Mesendoderm (in vitro differentiated cells): ENCODE measurements at regions not wholly inside any gene's neighbourhood (a gene's known extent, or its start where the extent isn't known, plus 50 kb on each side); places are given as distances from the start of the nearest gene placed in this dataset.

Experiments used
- DNase-seq: peaks from one replicate; pipeline ENCODE4 v3.0.0; 2013
- H2AK5ac ChIP-seq: 2 replicates; pipeline ENCODE4 v1.6.1; 2013; ENCODE audit warnings: low read length, inconsistent platforms
- H2BK120ac ChIP-seq: 2 replicates; pipeline ENCODE4 v1.6.1; 2013; ENCODE audit warnings: low read depth, mild to moderate bottlenecking, low read length, moderate library complexity, mixed read lengths
- H2BK15ac ChIP-seq: replicated peaks from 2 replicates; pipeline ENCODE4 v1.6.1; 2013; ENCODE audit warnings: low read depth, mild to moderate bottlenecking, moderate library complexity
- H2BK5ac ChIP-seq: 2 replicates; pipeline ENCODE4 v1.6.1; 2013; ENCODE audit warnings: low read length, inconsistent platforms
- H3K18ac ChIP-seq: 2 replicates; pipeline ENCODE4 v1.6.1; 2013; ENCODE audit warnings: mild to moderate bottlenecking, low read length, mixed read lengths
- H3K23ac ChIP-seq: one replicate; pipeline ENCODE4 v1.6.1; 2013; ENCODE audit warnings: low read length
- H3K27ac ChIP-seq: 2 replicates; pipeline ENCODE4 v1.5.1; 2013; ENCODE audit warnings: low read depth, mild to moderate bottlenecking, inconsistent platforms, low read length, moderate library complexity
- H3K27me3 ChIP-seq: 2 replicates; pipeline ENCODE4 v1.6.1; 2013; ENCODE audit warnings: low read length, control low read depth, mild to moderate bottlenecking, inconsistent platforms; ENCODE audit not compliant: insufficient read depth, poor library complexity
- H3K36me3 ChIP-seq: 2 replicates; pipeline ENCODE4 v1.6.1; 2013; ENCODE audit warnings: low read length, inconsistent platforms; ENCODE audit not compliant: control insufficient read depth, insufficient read depth
- H3K4ac ChIP-seq: one replicate; pipeline ENCODE4 v1.6.1; 2013; ENCODE audit warnings: low read depth, mild to moderate bottlenecking, low read length, moderate library complexity
- H3K4me1 ChIP-seq: 2 replicates; pipeline ENCODE4 v1.6.1; 2013; ENCODE audit warnings: low read depth, low read length, inconsistent platforms; ENCODE audit not compliant: control insufficient read depth
- H3K4me2 ChIP-seq: 2 replicates; pipeline ENCODE4 v1.6.1; 2013; ENCODE audit warnings: low read length
- H3K4me3 ChIP-seq: 2 replicates; pipeline ENCODE4 v1.5.1; 2013; ENCODE audit warnings: mild to moderate bottlenecking, low read length
- H3K56ac ChIP-seq: one replicate; pipeline ENCODE4 v1.6.1; 2013; ENCODE audit warnings: low read length
- H3K79me1 ChIP-seq: 2 replicates; pipeline ENCODE4 v1.6.1; 2013; ENCODE audit warnings: low read length, inconsistent platforms
- H3K79me2 ChIP-seq: 2 replicates; pipeline ENCODE4 v1.6.1; 2013; ENCODE audit warnings: mild to moderate bottlenecking, low read length; ENCODE audit not compliant: control insufficient read depth, insufficient read depth
- H3K9ac ChIP-seq: 2 replicates; pipeline ENCODE4 v1.6.1; 2013; ENCODE audit warnings: low read length, inconsistent platforms
- H4K5ac ChIP-seq: one replicate; pipeline ENCODE4 v1.6.1; 2013; ENCODE audit warnings: low read length
- H4K8ac ChIP-seq: one replicate; pipeline ENCODE4 v1.6.1; 2013; ENCODE audit warnings: low read depth, mild to moderate bottlenecking, control low read depth, low read length, moderate library complexity
- WGBS: extraction: QIAGEN DNeasy Blood & Tissue Kit; methylation state at CpG from one replicate; pipeline ENCODE4 v1.1.7; 2013; ENCODE audit warnings: low lambda C conversion rate, missing lambda C conversion rate; ENCODE audit not compliant: insufficient coverage; ENCODE audit errors: extremely low coverage; 5-methylcytosine and 5-hydroxymethylcytosine counted together

DNA sequence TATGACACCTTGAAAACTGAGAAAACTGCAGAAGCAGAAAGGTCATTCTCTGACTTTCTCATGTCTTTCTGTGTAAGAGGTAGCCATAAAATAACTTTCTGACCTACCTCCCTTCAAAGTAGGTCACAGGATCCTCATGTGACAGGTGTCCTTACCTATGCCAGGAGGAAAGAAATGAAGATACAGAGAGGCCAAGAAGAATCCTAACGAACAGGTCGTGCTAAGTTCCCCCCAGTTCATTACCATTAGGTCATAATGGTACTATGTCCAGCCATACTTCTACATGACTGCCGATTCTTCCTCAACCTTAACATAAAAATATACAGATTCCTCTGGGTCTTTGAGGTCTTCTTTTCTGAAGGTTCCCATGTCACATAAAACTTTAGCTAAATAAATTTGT lies 118.6 kb downstream of the FOXB1 start:
- H2AK5ac ChIP-seq, result no peak overlapping the region
- H3K4ac ChIP-seq, result no peak overlapping the region
- peaks cover 9% of the 10 kb centered on the region for H3K4me1 ChIP-seq
- no peak overlapping the region for H3K18ac ChIP-seq
- no peak overlapping the region for H3K4me3 ChIP-seq
- H4K8ac ChIP-seq, result no peak overlapping the region
- H3K79me1 ChIP-seq, result no peaks in the 10 kb centered on the region
- no CpG with 5 or more reads among the region's 3 CpGs for WGBS
- no peak overlapping the region for H2BK5ac ChIP-seq
- H3K27ac ChIP-seq, result no peak overlapping the region
- no peak for DNase-seq
- H3K23ac ChIP-seq, result no peak overlapping the region
- H4K5ac ChIP-seq, result no peak overlapping the region
- no peak overlapping the region for H3K56ac ChIP-seq
- no peak overlapping the region for H3K4me2 ChIP-seq
- no peaks in the 10 kb centered on the region for H3K36me3 ChIP-seq
- H2BK15ac ChIP-seq, result no peak overlapping the region
- no peaks in the 10 kb centered on the region for H3K27me3 ChIP-seq
- H3K9ac ChIP-seq, result no peak overlapping the region
- no peaks in the 10 kb centered on the region for H3K79me2 ChIP-seq
- H2BK120ac ChIP-seq, result no peak overlapping the region

DNA sequence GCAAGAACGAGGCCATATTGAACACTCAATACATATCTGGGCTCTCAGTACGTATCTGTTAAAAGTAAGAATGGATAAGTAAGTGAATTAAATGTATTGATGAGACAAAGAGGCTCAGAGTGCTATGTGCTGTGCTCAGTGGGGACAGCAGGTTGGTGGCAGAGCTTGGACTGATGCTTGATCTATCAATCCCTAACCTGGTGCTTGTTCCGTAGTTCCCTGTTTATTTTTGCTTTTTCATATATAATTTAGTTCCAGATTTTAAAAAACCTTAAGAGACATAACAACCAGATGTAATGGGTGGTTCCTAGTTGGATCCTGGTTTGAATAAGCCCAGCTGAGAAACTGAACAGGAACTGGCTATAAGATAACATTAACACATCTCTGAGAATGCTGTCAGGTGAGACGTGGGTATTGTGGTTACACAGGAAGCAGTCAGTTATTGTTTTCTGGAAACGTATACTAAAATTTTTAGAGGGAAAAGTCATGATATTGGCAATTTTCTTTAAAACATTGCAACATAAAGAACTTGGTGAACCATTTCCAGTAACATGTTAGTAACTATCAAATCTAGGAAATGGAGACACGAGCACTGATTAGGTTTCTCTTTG lies 120.5 kb downstream of the FOXB1 start:
- Histone ChIP-seq H2AK5ac (no peak overlapping the region), H2BK5ac (no peak overlapping the region), H3K4me1 (peaks cover 14% of the 10 kb centered on the region), H3K79me1 (no peaks in the 10 kb centered on the region), H3K4ac (no peak overlapping the region), H3K56ac (no peak overlapping the region), H3K36me3 (no peaks in the 10 kb centered on the region), H2BK120ac (no peak overlapping the region), H3K23ac (no peak overlapping the region), H2BK15ac (no peak overlapping the region), H4K8ac (no peak overlapping the region), H3K79me2 (no peaks in the 10 kb centered on the region), H3K27me3 (no peaks in the 10 kb centered on the region), H3K9ac (no peak overlapping the region), H3K18ac (no peak overlapping the region), H3K27ac (no peak overlapping the region), H3K4me3 (no peak overlapping the region), H3K4me2 (no peak overlapping the region), H4K5ac (no peak overlapping the region)
- no peak for DNase-seq
- WGBS, result no CpG with 5 or more reads among the region's 6 CpGs

DNA sequence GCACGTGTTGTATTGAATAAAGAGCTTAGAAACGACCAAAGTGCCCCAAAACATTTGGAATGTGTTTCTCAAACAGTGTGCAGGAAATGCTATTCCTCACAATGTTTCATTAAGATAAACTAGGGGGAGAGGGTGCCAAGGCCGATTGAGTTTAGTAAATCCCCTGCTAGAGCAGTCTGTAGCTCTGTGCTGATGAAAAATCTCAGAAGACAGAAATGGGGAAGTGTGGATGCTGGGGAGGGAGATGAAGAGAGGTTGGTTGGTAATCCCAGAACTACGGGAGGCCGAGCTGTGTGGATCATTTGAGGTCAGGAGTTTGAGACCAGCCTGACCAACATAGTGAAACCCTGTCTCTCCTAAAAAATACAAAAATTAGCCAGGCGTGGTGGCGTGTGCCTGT lies 121.2 kb downstream of the FOXB1 start:
- WGBS, result no CpG with 5 or more reads among the region's 7 CpGs
- Histone ChIP-seq H4K8ac (no peak overlapping the region), H3K79me1 (no peaks in the 10 kb centered on the region), H4K5ac (no peak overlapping the region), H3K4ac (no peak overlapping the region), H3K23ac (no peak overlapping the region), H3K4me2 (no peak overlapping the region), H3K18ac (no peak overlapping the region), H3K4me3 (no peak overlapping the region), H3K27ac (no peak overlapping the region), H3K9ac (no peak overlapping the region), H3K56ac (no peak overlapping the region), H2BK15ac (no peak overlapping the region), H3K79me2 (no peaks in the 10 kb centered on the region), H3K27me3 (no peaks in the 10 kb centered on the region), H2AK5ac (no peak overlapping the region), H2BK120ac (no peak overlapping the region), H2BK5ac (no peak overlapping the region), H3K4me1 (peaks cover 10% of the 10 kb centered on the region), H3K36me3 (no peaks in the 10 kb centered on the region)
- no peak for DNase-seq

DNA sequence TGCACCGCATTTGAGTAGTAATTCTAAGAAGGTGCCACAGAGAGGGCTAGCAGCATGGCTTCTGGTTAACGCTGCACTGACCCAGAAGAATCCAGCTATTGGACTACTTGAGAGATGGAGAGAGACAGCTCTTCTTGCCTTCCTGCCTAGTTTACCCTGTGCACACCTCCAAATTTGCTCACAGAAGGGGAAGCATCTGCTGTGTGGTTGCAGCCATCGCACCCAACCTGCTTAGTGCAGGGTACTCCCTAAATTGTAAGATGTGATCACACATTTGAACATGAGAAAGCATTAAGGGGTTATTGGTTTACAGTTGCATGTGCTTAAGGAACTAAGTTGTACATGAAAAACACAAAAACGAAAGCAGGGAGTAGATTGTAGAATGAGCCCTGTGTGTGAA lies 122.1 kb downstream of the FOXB1 start:
- Histone ChIP-seq H2BK5ac (no peak overlapping the region), H3K79me1 (no peaks in the 10 kb centered on the region), H3K9ac (no peak overlapping the region), H3K18ac (no peak overlapping the region), H3K23ac (no peak overlapping the region), H3K4ac (no peak overlapping the region), H3K4me1 (peaks cover 10% of the 10 kb centered on the region), H2AK5ac (no peak overlapping the region), H2BK15ac (no peak overlapping the region), H3K79me2 (no peaks in the 10 kb centered on the region), H4K8ac (no peak overlapping the region), H3K36me3 (no peaks in the 10 kb centered on the region), H3K27ac (no peak overlapping the region), H3K27me3 (no peaks in the 10 kb centered on the region), H3K4me3 (no peak overlapping the region), H4K5ac (no peak overlapping the region), H3K4me2 (no peak overlapping the region), H3K56ac (no peak overlapping the region), H2BK120ac (no peak overlapping the region)
- DNase-seq, result no peak
- no CpG with 5 or more reads among the region's 4 CpGs for WGBS

DNA sequence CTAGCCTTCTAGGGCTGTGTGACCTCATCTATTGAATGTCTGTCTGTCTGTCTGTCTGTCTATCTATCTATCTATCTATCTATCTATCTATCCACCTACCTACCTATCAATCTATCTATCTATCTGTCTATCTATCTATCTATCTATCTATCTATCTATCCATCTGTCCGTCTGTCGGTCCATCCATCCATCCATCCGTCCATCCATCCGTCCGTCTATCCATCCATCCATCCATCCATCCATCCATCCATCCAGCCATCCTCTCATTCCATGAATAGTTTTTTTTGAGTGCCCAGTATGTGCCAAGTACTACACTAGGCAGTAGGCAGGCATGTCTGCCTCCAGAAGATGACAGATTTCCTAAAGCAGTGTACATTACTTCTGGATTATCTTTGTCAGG lies 122.5 kb downstream of the FOXB1 start:
- DNase-seq, result no peak
- H3K4me2 ChIP-seq, result no peak overlapping the region
- no peak overlapping the region for H2BK120ac ChIP-seq
- no CpG with 5 or more reads among the region's 5 CpGs for WGBS
- no peaks in the 10 kb centered on the region for H3K79me1 ChIP-seq
- no peaks in the 10 kb centered on the region for H3K79me2 ChIP-seq
- H3K18ac ChIP-seq, result no peak overlapping the region
- H3K56ac ChIP-seq, result no peak overlapping the region
- no peak overlapping the region for H3K27ac ChIP-seq
- H4K8ac ChIP-seq, result no peak overlapping the region
- H4K5ac ChIP-seq, result no peak overlapping the region
- no peaks in the 10 kb centered on the region for H3K36me3 ChIP-seq
- no peak overlapping the region for H2BK15ac ChIP-seq
- no peak overlapping the region for H2BK5ac ChIP-seq
- H3K4ac ChIP-seq, result no peak overlapping the region
- no peaks in the 10 kb centered on the region for H3K27me3 ChIP-seq
- H3K9ac ChIP-seq, result no peak overlapping the region
- H3K4me1 ChIP-seq, result peaks cover 10% of the 10 kb centered on the region
- H3K4me3 ChIP-seq, result no peak overlapping the region
- H2AK5ac ChIP-seq, result no peak overlapping the region
- no peak overlapping the region for H3K23ac ChIP-seq

DNA sequence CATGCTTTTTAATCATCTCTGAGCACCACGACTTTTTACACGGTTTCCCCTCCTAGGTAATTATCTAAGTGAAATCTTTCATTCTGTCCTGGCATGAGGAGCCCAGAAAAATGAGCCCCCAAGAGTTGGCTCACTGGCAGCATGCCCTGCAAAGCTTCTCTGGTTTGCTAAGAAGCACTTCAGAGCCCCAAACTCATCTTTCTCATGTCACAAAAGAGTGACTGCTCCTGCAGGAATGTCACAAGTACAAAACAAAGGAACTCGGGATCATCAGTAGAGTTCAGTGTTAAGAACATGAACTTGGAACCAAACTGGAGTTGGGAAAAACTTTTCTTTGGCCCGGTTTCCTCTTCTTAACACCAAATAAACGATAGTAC lies 123.9 kb downstream of the FOXB1 start:
- peak; percentile 83 for DNase-seq
- H3K9ac ChIP-seq, result peak overlapping the region; percentile 15
- H3K4ac ChIP-seq, result no peak overlapping the region
- H3K4me2 ChIP-seq, result peak overlapping the region; percentile 66
- no peak overlapping the region for H2AK5ac ChIP-seq
- WGBS, result no CpG with 5 or more reads among the region's 5 CpGs
- peak overlapping the region; percentile 9 for H3K18ac ChIP-seq
- H4K5ac ChIP-seq, result no peak overlapping the region
- no peak overlapping the region for H2BK5ac ChIP-seq
- no peak overlapping the region for H3K23ac ChIP-seq
- H2BK15ac ChIP-seq, result no peak overlapping the region
- H3K4me1 ChIP-seq, result peaks cover 10% of the 10 kb centered on the region
- H3K56ac ChIP-seq, result no peak overlapping the region
- H4K8ac ChIP-seq, result no peak overlapping the region
- H3K27me3 ChIP-seq, result no peaks in the 10 kb centered on the region
- no peak overlapping the region for H2BK120ac ChIP-seq
- H3K79me2 ChIP-seq, result no peaks in the 10 kb centered on the region
- H3K27ac ChIP-seq, result no peak overlapping the region
- H3K36me3 ChIP-seq, result no peaks in the 10 kb centered on the region
- H3K4me3 ChIP-seq, result no peak overlapping the region
- H3K79me1 ChIP-seq, result no peaks in the 10 kb centered on the region
